ENCODE measurements at regions not wholly inside any gene's neighbourhood (a gene's known extent, or its start where the extent isn't known, plus 50 kb on each side); places are given as distances from the start of the nearest gene placed in this dataset.

DNA sequence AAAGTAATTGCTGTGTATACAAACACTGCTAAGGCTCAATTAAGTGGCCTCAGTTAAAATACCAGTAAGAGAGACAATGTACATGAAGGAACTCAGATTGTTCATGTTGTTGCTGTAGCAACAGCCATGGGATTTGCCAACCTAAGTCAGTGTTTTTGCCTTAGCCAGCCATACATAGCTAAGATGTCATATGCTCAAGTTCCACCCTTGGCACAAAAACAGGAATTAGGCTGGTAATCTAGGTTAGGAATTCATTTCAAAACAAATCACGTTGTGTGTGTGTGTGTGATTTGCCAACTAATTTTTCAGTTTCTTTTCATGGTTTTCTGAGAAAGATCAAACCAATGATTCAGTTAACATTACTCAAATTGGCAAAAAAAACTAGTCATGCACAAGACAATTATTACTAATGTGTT lies 143.7 kb upstream of the KCNMB2 start:
- no peak overlapping the region for H3K4me3 ChIP-seq
- no peaks in the 10 kb centered on the region for H3K36me3 ChIP-seq
- 8 to 13% methylated on average over 1 of the region's 1 CpG for WGBS, 2 donors
- no peak overlapping the region for H3K27ac ChIP-seq
- no peaks in the 10 kb centered on the region for H3K9me3 ChIP-seq
- intact Hi-C loops (cut with DNase I) = no loop called here
- H3K4me1 ChIP-seq = peaks cover 0 to 17% (median 0%) of the 10 kb centered on the region in 3 donors
- H3K27me3 ChIP-seq = no peaks in the 10 kb centered on the region
- TF ChIP-seq, protein P1, sequence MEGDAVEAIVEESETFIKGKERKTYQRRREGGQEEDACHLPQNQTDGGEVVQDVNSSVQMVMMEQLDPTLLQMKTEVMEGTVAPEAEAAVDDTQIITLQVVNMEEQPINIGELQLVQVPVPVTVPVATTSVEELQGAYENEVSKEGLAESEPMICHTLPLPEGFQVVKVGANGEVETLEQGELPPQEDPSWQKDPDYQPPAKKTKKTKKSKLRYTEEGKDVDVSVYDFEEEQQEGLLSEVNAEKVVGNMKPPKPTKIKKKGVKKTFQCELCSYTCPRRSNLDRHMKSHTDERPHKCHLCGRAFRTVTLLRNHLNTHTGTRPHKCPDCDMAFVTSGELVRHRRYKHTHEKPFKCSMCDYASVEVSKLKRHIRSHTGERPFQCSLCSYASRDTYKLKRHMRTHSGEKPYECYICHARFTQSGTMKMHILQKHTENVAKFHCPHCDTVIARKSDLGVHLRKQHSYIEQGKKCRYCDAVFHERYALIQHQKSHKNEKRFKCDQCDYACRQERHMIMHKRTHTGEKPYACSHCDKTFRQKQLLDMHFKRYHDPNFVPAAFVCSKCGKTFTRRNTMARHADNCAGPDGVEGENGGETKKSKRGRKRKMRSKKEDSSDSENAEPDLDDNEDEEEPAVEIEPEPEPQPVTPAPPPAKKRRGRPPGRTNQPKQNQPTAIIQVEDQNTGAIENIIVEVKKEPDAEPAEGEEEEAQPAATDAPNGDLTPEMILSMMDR (IDR thresholded peaks at IDR 0.05) = no peak
- TF ChIP-seq POLR2A (IDR thresholded peaks at IDR 0.05) = no peak
- no peak for DNase-seq

DNA sequence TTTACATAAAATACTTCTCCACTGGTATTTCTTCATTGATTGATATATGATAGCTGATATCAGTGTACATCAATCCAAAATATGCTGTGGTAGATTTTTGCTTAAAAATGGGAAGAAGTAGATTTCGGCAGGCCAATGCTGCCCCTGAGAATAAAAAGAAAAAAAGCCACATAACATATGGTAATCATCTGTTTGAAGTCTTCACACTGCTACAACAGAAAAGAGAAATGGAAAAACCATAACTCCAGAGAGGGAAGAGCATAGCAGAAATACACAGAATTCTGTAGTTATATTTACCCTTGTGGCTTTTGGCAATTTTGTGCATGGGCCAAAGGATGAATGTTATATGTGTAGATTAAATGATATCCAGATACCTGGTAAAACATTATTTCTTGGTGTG lies 143.1 kb upstream of the KCNMB2 start:
- peaks cover 0 to 17% (median 0%) of the 10 kb centered on the region in 3 donors for H3K4me1 ChIP-seq

DNA sequence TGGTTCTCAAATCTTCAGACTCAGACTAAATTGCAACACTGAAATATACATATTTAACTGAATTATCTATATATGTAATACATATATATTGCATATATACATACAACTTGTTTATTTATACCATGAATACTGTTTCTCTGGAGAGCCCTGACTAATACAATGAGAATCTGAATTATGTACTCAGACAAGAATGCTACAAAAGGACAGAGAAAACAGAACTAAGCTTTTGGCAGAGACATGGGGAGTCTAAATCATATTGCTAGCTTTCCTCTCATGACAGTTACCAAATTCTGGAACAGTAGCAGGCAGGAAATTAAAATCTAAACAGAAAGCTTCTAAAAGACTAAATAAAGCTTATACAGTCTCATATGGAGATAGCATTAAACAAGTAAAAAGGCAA lies 142.4 kb upstream of the KCNMB2 start:
- Histone ChIP-seq H3K9me3 (no peaks in the 10 kb centered on the region), H3K36me3 (no peaks in the 10 kb centered on the region), H3K4me3 (no peak overlapping the region), H3K27me3 (no peaks in the 10 kb centered on the region), H3K27ac (no peak overlapping the region), H3K4me1 (peaks cover 0 to 17% (median 0%) of the 10 kb centered on the region in 3 donors)
- intact Hi-C loops (cut with DNase I) = no loop called here
- TF ChIP-seq, protein P1 (IDR thresholded peaks at IDR 0.05) = no peak
- no peak for TF ChIP-seq POLR2A (IDR thresholded peaks at IDR 0.05)
- no peak for DNase-seq

More for the DNA sequence above, 143.1 kb upstream of the KCNMB2 start:
- no peak overlapping the region for H3K4me3 ChIP-seq
- intact Hi-C loops (cut with DNase I) = no loop called here
- H3K36me3 ChIP-seq = no peaks in the 10 kb centered on the region
- no peak for DNase-seq
- H3K9me3 ChIP-seq = no peaks in the 10 kb centered on the region
- no peaks in the 10 kb centered on the region for H3K27me3 ChIP-seq
- no peak overlapping the region for H3K27ac ChIP-seq
- TF ChIP-seq, protein P1 (IDR thresholded peaks at IDR 0.05) = no peak
- TF ChIP-seq POLR2A (IDR thresholded peaks at IDR 0.05) = no peak
- 28 to 29% methylated on average over 1 of the region's 1 CpG for WGBS, 2 donors

DNA sequence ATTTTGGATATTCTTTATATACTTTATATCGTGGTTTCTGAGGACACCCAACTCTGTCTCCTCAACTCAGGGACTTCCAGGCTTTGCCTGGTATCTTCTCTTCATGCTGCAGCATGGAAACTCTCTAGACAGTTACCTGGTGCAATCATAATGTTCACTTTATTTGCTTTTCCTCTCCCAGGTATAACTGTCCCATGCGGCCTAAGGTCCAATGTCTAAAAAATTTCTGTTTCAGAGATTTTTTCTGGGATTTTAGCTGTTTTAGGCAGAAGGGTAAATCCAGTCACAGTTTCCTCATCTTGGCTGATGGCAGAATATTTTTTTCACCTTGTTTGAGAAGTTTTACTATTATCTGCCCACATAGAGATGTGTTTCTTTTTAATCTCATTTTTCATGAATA lies 139.9 kb upstream of the KCNMB2 start:
- WGBS, 2 donors = 76 to 87% methylated on average over 2 of the region's 2 CpGs
- H3K36me3 ChIP-seq = no peaks in the 10 kb centered on the region
- DNase-seq = no peak
- no peak overlapping the region for H3K27ac ChIP-seq
- H3K4me3 ChIP-seq = no peak overlapping the region
- intact Hi-C loops (cut with DNase I) = no loop called here
- no peaks in the 10 kb centered on the region for H3K27me3 ChIP-seq
- peaks cover 0 to 17% (median 0%) of the 10 kb centered on the region in 3 donors for H3K4me1 ChIP-seq
- no peak for TF ChIP-seq POLR2A (IDR thresholded peaks at IDR 0.05)
- TF ChIP-seq, protein P1 (IDR thresholded peaks at IDR 0.05) = no peak
- H3K9me3 ChIP-seq = no peaks in the 10 kb centered on the region

DNA sequence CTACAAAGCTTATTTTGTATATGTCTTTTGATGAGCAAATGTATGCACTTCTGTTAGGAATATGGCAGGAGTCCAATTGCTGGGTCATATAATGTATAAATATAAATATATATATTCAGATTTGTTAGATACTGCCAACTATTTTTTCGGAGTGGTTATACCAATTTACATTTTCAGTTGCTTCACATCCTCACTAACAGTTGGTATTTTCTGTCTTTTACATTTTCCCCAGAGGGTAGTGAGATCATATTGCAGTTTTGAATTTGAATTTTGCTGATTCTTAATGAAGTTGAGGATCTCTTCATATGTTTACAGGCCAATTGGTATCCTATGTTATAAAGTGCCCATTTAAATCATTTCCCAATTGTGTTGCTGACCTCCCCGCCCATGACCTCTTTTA lies 139.0 kb upstream of the KCNMB2 start:
- intact Hi-C loops (cut with DNase I) = no loop called here
- Histone ChIP-seq H3K27me3 (no peaks in the 10 kb centered on the region), H3K4me3 (no peak overlapping the region), H3K4me1 (peaks cover 0 to 15% (median 0%) of the 10 kb centered on the region in 3 donors), H3K9me3 (no peaks in the 10 kb centered on the region), H3K27ac (no peak overlapping the region), H3K36me3 (no peaks in the 10 kb centered on the region)
- 83 to 94% methylated on average over 2 of the region's 2 CpGs for WGBS, 2 donors
- no peak for DNase-seq
- no peak for TF ChIP-seq POLR2A (IDR thresholded peaks at IDR 0.05)
- TF ChIP-seq, protein P1 (IDR thresholded peaks at IDR 0.05) = no peak
